ENCODE measurements at regions not wholly inside any gene's neighbourhood (a gene's known extent, or its start where the extent isn't known, plus 50 kb on each side); places are given as distances from the start of the nearest gene placed in this dataset.

GRCh38 chr2:219957820-219958219, 330.4 kb downstream of the SLC4A3 start:
- Mint-ChIP-seq H3K36me3 (ENCODE audit: insufficient read depth in 1 of 3, low read depth in 3 of 3) (peaks cover 0 to 12% (median 7%) of the 10 kb centered on the region in 3 experiments; a peak in 5 of 7 replicates), H3K4me1 (peaks cover 13 to 21% of the 10 kb centered on the region in 2 experiments), H3K4me3 (no peak overlapping the region), H3K27ac (no peak overlapping the region), H3K27me3 (ENCODE audit: low read depth) (peaks cover 38% of the 10 kb centered on the region), H3K9me3 (peaks cover 19 to 20% of the 10 kb centered on the region in 2 experiments)
- Histone ChIP-seq H3K4me1 (ENCODE audit: insufficient read depth, low read length) (no peaks in the 10 kb centered on the region; the same call in 1 of the 2 replicates), H3K27me3 (ENCODE audit: insufficient read depth, low read length) (no peaks in the 10 kb centered on the region), H3K4me2 (ENCODE audit: insufficient read depth, insufficient read length, low read length) (no peak overlapping the region), H4K5ac (ENCODE audit: insufficient read length, low read depth, low read length) (no peak overlapping the region), H2BK5ac (ENCODE audit: insufficient read length, low read length) (no peak overlapping the region), H2BK12ac (ENCODE audit: insufficient read length, low read depth, low read length) (no peak overlapping the region), H2BK120ac (ENCODE audit: low read depth, low read length, poor library complexity, severe bottlenecking) (no peak overlapping the region), H3K23ac (ENCODE audit: insufficient read length, low read depth, low read length) (no peak overlapping the region), H4K20me1 (ENCODE audit: control insufficient read depth, insufficient read depth, insufficient read length) (no peaks in the 10 kb centered on the region), H2BK20ac (ENCODE audit: low read depth, low read length, poor library complexity, severe bottlenecking) (no peak overlapping the region), H3K56ac (ENCODE audit: insufficient read length, low read depth, low read length) (no peak overlapping the region), H3K9me3 (ENCODE audit: control insufficient read depth, low read depth, low read length) (no peaks in the 10 kb centered on the region), H3K79me1 (ENCODE audit: insufficient read depth, low read depth, low read length, poor library complexity, severe bottlenecking) (no peaks in the 10 kb centered on the region), H3K23me2 (ENCODE audit: insufficient read length, low read depth, low read length, poor library complexity, severe bottlenecking) (no peaks in the 10 kb centered on the region), H3K4ac (ENCODE audit: low read depth, low read length) (no peak overlapping the region), H3K14ac (ENCODE audit: insufficient read depth, low read length) (no peak overlapping the region), H2AK5ac (ENCODE audit: insufficient read length, low read length) (no peak overlapping the region), H4K8ac (replicated peaks; ENCODE audit: insufficient read length, low read depth, low read length) (no peak overlapping the region), H4K91ac (ENCODE audit: insufficient read length, low read depth, low read length) (no peak overlapping the region), H3K79me2 (ENCODE audit: insufficient read depth, low read length) (no peaks in the 10 kb centered on the region), H3K9ac (ENCODE audit: extremely low read depth, insufficient read length, low read length) (no peak overlapping the region), H2AFZ (ENCODE audit: low read length) (no peak overlapping the region), H3T11ph (ENCODE audit: low read length) (no peak overlapping the region), H3K27ac (ENCODE audit: insufficient read length, low read depth, low read length) (no peak overlapping the region), H3K18ac (ENCODE audit: insufficient read length, low read depth, low read length) (no peak overlapping the region), H2BK15ac (ENCODE audit: low read depth, low read length) (no peak overlapping the region)
- no peak for TF ChIP-seq CTCF (conservative IDR thresholded peaks at IDR 0.05)
- WGBS (ENCODE audit: extremely low coverage, insufficient read length, low lambda C conversion rate): no CpG with 5 or more reads among the region's 1 CpG
- DNase-seq: no peak
